ENCODE measurements at regions not wholly inside any gene's neighbourhood (a gene's known extent, or its start where the extent isn't known, plus 50 kb on each side); places are given as distances from the start of the nearest gene placed in this dataset.

DNA sequence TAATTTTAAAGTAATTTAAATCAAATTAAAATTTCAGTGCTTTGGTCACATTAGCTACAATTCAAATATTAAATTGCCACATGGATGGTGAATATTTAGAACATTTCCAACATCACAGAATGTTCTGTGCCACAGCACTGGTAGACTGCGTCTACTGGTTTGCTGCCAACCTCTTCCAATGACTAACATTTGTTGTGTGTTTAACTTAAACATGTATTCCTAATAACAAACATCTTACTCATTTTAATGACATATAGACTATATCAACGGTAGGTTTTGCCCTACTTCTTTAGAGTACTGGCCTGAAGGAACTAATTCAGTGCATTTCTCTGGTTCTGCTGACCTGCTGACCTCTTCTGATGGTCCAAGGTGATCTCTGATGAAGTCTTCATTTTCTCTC lies 157.6 kb downstream of the DCK start:
- TF ChIP-seq, protein P1, sequence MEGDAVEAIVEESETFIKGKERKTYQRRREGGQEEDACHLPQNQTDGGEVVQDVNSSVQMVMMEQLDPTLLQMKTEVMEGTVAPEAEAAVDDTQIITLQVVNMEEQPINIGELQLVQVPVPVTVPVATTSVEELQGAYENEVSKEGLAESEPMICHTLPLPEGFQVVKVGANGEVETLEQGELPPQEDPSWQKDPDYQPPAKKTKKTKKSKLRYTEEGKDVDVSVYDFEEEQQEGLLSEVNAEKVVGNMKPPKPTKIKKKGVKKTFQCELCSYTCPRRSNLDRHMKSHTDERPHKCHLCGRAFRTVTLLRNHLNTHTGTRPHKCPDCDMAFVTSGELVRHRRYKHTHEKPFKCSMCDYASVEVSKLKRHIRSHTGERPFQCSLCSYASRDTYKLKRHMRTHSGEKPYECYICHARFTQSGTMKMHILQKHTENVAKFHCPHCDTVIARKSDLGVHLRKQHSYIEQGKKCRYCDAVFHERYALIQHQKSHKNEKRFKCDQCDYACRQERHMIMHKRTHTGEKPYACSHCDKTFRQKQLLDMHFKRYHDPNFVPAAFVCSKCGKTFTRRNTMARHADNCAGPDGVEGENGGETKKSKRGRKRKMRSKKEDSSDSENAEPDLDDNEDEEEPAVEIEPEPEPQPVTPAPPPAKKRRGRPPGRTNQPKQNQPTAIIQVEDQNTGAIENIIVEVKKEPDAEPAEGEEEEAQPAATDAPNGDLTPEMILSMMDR (IDR thresholded peaks at IDR 0.05; ENCODE audit: extremely low read depth, missing control alignments): no peak

DNA sequence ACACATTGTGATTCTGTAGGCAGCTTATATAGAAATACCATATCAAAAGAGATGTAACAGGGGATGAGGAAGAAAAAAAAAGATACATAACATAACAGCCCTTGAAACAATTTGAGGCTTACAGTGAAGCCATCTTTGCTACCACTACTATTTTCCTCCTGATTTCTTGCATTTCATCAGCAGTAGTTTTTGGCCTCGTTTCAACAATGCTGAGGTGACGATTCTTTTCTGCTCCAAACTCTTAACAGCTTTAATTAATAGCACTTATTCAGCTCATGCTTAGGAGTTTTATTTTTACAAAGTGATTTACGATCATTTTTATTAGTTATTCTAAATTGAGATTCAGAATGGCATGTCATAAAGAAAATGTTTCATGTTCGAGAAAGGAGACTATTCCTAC lies 163.2 kb downstream of the DCK start:
- DNase-seq (ENCODE audit: low spot score): no peak
- TF ChIP-seq, protein P1 (IDR thresholded peaks at IDR 0.05; ENCODE audit: extremely low read depth, missing control alignments): no peak

More for the DNA sequence above, 157.6 kb downstream of the DCK start:
- no peak for DNase-seq (ENCODE audit: low spot score)

DNA sequence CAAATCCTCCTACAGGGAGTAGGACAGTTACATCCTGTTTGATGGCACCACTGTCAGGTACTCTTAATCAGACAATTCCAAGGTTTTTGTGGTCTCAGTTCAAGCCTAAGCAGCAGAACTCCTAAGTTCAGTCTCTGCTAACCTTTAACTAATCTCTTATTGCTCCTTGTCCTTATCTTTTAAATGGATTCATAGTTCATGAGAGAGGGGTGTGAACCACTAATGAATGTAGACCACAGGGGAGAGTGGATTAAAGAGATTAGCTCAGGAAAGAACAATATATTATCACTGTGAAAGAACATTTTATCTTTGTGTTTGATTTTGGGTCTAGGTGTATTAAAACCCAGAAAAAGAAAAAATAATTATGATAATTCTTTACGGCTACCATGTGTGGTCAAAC lies 168.9 kb downstream of the DCK start:
- no peak for DNase-seq (ENCODE audit: low spot score)
- TF ChIP-seq, protein P1 (IDR thresholded peaks at IDR 0.05; ENCODE audit: extremely low read depth, missing control alignments): no peak

DNA sequence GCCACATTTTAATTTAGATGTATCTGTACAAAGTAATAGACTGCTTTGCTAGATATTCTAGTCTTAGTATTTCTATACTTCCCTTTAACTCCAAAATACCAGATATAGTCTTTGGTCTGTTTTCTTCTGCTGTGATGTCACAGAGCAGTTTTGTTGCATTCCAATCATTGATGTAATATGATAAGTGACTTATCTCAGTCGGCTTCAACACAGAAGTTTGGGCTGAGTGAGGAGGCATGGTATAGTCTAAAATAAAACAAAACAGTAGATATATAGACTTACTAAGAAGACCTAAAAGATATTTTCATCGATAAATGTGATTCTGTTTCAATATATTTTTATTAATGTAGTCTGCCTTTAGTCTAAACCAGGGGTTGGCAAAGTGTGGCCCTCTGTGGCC lies 169.9 kb downstream of the DCK start:
- DNase-seq (ENCODE audit: low spot score): no peak
- TF ChIP-seq, protein P1 (IDR thresholded peaks at IDR 0.05; ENCODE audit: extremely low read depth, missing control alignments): no peak

DNA sequence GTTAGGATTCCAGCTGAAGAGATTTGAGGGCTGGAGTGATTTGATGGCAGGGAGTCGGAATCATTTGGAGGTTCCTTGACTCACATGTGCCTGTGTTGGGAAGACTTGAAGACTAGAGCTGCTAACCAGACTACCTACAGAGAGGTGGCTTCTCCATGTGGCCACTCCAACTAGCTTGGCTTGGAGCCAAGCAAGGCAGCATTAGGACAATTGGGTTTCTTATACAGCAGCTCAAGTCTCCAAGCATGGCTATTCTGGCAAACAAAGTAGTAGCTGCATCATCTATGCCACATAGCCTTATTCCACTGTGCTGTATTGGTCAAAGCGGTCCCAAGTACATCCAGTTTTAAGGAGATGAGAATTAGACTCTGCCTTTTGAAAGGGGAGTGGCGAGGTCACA lies 171.7 kb upstream of the SLC4A4 start:
- no peak for DNase-seq (ENCODE audit: low spot score)
- TF ChIP-seq, protein P1 (IDR thresholded peaks at IDR 0.05; ENCODE audit: extremely low read depth, missing control alignments): no peak

DNA sequence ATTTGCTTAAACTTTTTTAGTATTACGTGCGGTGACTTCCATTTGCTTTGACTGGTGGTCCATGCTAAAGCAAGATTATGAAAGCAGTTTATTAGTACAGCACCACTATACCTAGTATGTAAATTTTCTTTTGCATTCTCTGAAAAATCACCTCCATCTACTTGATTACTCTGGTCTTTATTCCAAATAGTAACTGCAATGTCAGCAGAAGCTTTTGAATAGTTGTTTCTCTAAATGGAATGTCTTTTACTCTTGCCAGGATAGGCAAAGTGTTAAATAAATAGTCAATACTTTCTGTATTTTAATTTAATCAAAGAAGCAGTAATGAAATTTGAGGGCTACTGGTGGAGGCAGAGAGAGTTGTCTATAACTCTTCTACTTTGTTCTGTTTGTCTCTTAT lies 167.2 kb upstream of the SLC4A4 start:
- TF ChIP-seq, protein P1 (IDR thresholded peaks at IDR 0.05; ENCODE audit: extremely low read depth, missing control alignments): no peak
- DNase-seq (ENCODE audit: low spot score): no peak

DNA sequence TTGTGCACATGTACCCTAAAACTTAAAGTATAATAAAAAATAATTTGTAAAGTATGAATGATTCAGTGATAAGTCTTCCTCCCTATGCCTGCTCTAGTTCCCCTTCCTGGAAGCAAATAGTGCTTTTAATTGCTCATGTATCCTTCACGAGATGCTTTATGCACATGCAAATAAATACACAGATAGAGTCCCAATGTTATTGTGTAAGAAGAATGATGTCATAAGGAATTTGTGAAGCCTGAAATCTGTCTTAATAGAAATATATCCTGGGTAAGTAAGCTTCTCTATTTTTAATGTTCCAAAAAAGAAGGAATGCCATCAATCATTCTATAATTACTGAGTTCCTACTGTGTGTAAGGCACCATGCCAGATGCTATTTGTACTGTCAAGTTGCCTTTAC lies 157.5 kb upstream of the SLC4A4 start:
- DNase-seq (ENCODE audit: low spot score): no peak
- TF ChIP-seq, protein P1 (IDR thresholded peaks at IDR 0.05; ENCODE audit: extremely low read depth, missing control alignments): no peak
